HG03175 (cell line): ENCODE measurements at regions not wholly inside any gene's neighbourhood (a gene's known extent, or its start where the extent isn't known, plus 50 kb on each side); places are given as distances from the start of the nearest gene placed in this dataset.

Experiments
- ATAC-seq: cut with Tn5 transposase; IDR thresholded peaks from one replicate; pipeline ENCODE4 v1.9.1; 2021; ENCODE audit warnings: mild to moderate bottlenecking, moderate library complexity; ENCODE audit not compliant: unreplicated experiment

- ATAC-seq: no peak
Observed at GRCh38 chr4:24248674-24249630, 335.4 kb downstream of the DHX15 start.

GRCh38 chr4:24245491-24245820 is 338.9 kb downstream of the DHX15 start:
- no peak for ATAC-seq

- no peak for ATAC-seq
Observed at GRCh38 chr4:24244663-24245490, 339.5 kb downstream of the DHX15 start.

- no peak for ATAC-seq
Observed at GRCh38 chr4:24243641-24244040, 340.7 kb downstream of the DHX15 start.

- no peak for ATAC-seq
Observed at GRCh38 chr4:24241511-24241910, 342.8 kb downstream of the DHX15 start.

- ATAC-seq: no peak
Observed at GRCh38 chr4:24240655-24241054, 343.7 kb downstream of the DHX15 start.

- no peak for ATAC-seq
Observed at GRCh38 chr4:24237709-24238108, 346.6 kb downstream of the DHX15 start.

GRCh38 chr4:24236532-24236931 is 346.7 kb upstream of the PPARGC1A start:
- ATAC-seq: no peak

GRCh38 chr4:24236120-24236519 is 346.3 kb upstream of the PPARGC1A start:
- no peak for ATAC-seq

GRCh38 chr4:24235618-24236017 is 345.8 kb upstream of the PPARGC1A start:
- no peak for ATAC-seq

- ATAC-seq: no peak
Observed at GRCh38 chr4:24234288-24234848, 344.5 kb upstream of the PPARGC1A start.

- no peak for ATAC-seq
Observed at GRCh38 chr4:24230955-24231354, 341.1 kb upstream of the PPARGC1A start.

- ATAC-seq: no peak
Observed at GRCh38 chr4:24229978-24230377, 340.1 kb upstream of the PPARGC1A start.

GRCh38 chr4:24228692-24229091 is 338.8 kb upstream of the PPARGC1A start:
- no peak for ATAC-seq

GRCh38 chr4:24226667-24227066 is 336.8 kb upstream of the PPARGC1A start:
- no peak for ATAC-seq

GRCh38 chr4:24226023-24226422 is 336.2 kb upstream of the PPARGC1A start:
- no peak for ATAC-seq

- no peak for ATAC-seq
Observed at GRCh38 chr4:24224446-24224845, 334.6 kb upstream of the PPARGC1A start.

- ATAC-seq: no peak
Observed at GRCh38 chr4:24219209-24219608, 329.4 kb upstream of the PPARGC1A start.

GRCh38 chr4:24218566-24218965 is 328.7 kb upstream of the PPARGC1A start:
- ATAC-seq: no peak

- no peak for ATAC-seq
Observed at GRCh38 chr4:24214796-24215195, 324.9 kb upstream of the PPARGC1A start.

GRCh38 chr4:24213961-24214360 is 324.1 kb upstream of the PPARGC1A start:
- no peak for ATAC-seq

- ATAC-seq: no peak
Observed at GRCh38 chr4:24212642-24213041, 322.8 kb upstream of the PPARGC1A start.
